PC-9 (cell line): ENCODE measurements at regions not wholly inside any gene's neighbourhood (a gene's known extent, or its start where the extent isn't known, plus 50 kb on each side); places are given as distances from the start of the nearest gene placed in this dataset.

Experiments
- BruUV-seq: library from RNA; stranded (reverse); fragments of 400-500 nt; replicated peaks from 2 replicates; lab custom pipeline; 2021; lab: Mats Ljungman, UMichigan
- CTCF ChIA-PET: fragments of 300-600 bp; sonication (Branson Sonifier 250); formaldehyde crosslinking; loops from one replicate; lab custom pipeline; 2022; ENCODE audit warnings: antibody characterized with exemption; lab: Charles Lee
- POLR2A ChIA-PET: fragments of 300-600 bp; sonication (Branson Sonifier 250); formaldehyde crosslinking; loops from one replicate; lab custom pipeline; 2022; ENCODE audit warnings: antibody characterized with exemption; ENCODE audit not compliant: unreplicated experiment; lab: Charles Lee
- DNase-seq, 2 experiments: peaks; one replicate each; pipeline versions ENCODE4 v3.0.0 to v3.0.0-alpha.2; 2015 to 2022; ENCODE audit warnings: mixed read lengths in 1 of 2
- H2AFZ ChIP-seq: fragments of 200-600 bp; sonication (generic); 2 replicates; pipeline ENCODE4 v1.8.1; 2017; ENCODE audit warnings: antibody characterized with exemption
- H3F3A ChIP-seq: fragments of 200-600 bp; sonication (generic); 2 replicates; pipeline ENCODE4 v1.8.1; 2017; ENCODE audit warnings: antibody characterized with exemption, mild to moderate bottlenecking, low read depth; ENCODE audit not compliant: insufficient read depth
- H3K27ac ChIP-seq: fragments of 200-600 bp; sonication (generic); 2 replicates; pipeline ENCODE4 v1.6.1; 2016; ENCODE audit warnings: mixed run types
- H3K27me3 ChIP-seq: fragments of 200-600 bp; sonication (generic); 2 replicates; pipeline ENCODE4 v1.6.1; 2016; ENCODE audit warnings: low read depth, mixed run types; ENCODE audit not compliant: insufficient read depth
- H3K36me3 ChIP-seq: fragments of 200-600 bp; sonication (generic); 2 replicates; pipeline ENCODE4 v1.6.1; 2016; ENCODE audit warnings: low read depth, mixed run types
- H3K4me1 ChIP-seq: fragments of 200-600 bp; sonication (generic); replicated peaks from 2 replicates; pipeline ENCODE4 v1.6.1; 2016; ENCODE audit warnings: mixed run types; ENCODE audit not compliant: insufficient read depth
- H3K4me2 ChIP-seq: fragments of 200-600 bp; sonication (generic); 2 replicates; pipeline ENCODE4 v1.6.1; 2017; ENCODE audit warnings: mixed run types
- H3K4me3 ChIP-seq: fragments of 200-600 bp; sonication (generic); 2 replicates; pipeline ENCODE4 v1.6.1; 2016; ENCODE audit warnings: mixed run types
- H3K79me2 ChIP-seq: fragments of 200-600 bp; sonication (generic); 2 replicates; pipeline ENCODE4 v1.6.1; 2017; ENCODE audit warnings: low read depth, mixed run types
- H3K9me2 ChIP-seq: fragments of 200-600 bp; sonication (generic); 2 replicates; pipeline ENCODE4 v1.8.1; 2017; ENCODE audit warnings: mild to moderate bottlenecking; ENCODE audit not compliant: insufficient read depth
- H3K9me3 ChIP-seq: fragments of 200-600 bp; sonication (generic); 2 replicates; pipeline ENCODE4 v1.8.1; 2016; ENCODE audit warnings: low read depth; ENCODE audit not compliant: insufficient read depth
- H4K20me1 ChIP-seq: fragments of 200-600 bp; sonication (generic); 2 replicates; pipeline ENCODE4 v1.8.1; 2017; ENCODE audit not compliant: insufficient read depth
- EZH2 ChIP-seq: fragments of 200-600 bp; sonication (generic); IDR thresholded peaks from 2 replicates; pipeline ENCODE4 v1.8.0; 2017; ENCODE audit warnings: antibody characterized with exemption, low read depth
- intact Hi-C: fragments of 100-400 bp; cut with micrococcal nuclease; formaldehyde crosslinking; loops from one replicate; pipeline ENCODE4 v1.10.0; 2022; ENCODE audit not compliant: unreplicated experiment
- TF ChIP-seq, protein P1 (sequence below): fragments of 200-600 bp; sonication (generic); conservative IDR thresholded peaks from 2 replicates; pipeline ENCODE4 v1.6.1; 2017; ENCODE audit warnings: mixed run types, antibody characterized with exemption, mild to moderate bottlenecking, moderate library complexity

DNA sequence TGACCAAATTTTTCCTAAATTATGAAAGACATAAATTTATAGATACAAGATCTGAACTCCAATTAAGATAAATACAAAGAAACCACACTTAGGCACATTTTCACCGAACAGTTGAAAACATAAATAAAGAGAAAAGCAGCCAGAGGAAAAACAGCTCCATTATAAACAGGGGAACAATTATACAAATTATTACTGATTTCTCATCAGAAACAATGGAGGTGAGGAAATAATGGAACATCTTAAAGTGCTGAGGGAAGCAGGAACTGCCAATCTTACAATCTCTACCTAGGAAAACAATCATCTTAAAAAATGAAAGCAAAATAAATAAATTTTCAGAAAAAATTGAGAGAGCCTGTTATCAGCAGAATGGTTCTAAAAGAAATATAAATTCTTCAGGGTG is 234.4 kb upstream of the PMFBP1 start:
- H3K36me3 ChIP-seq, result no peaks in the 10 kb centered on the region

DNA sequence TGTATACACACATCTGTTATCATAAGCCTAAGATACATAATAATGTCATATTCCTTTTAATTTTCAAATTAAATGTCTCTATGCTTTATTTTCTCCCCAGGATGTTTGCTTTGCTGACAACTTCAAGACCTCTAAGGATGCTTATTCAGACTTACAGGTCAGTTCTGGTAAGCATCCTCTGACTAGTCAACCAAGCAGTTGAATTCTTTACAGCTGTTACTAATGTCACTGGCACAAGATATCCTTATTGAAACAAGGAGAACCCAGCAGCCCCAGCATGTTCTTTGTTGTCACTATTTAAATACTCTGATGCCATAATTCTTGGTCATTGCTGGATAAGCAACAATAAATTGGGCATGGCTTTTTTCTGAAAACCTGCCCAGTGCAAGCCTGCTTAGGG is 232.3 kb upstream of the PMFBP1 start:
- ChIA-PET POLR2A (no interaction called here), CTCF (no interaction called here)
- no peak overlapping the region for H3K4me2 ChIP-seq
- no peaks in the 10 kb centered on the region for H4K20me1 ChIP-seq
- no peaks in the 10 kb centered on the region for H3K36me3 ChIP-seq
- H3K27ac ChIP-seq, result no peak overlapping the region
- no peak overlapping the region for H3K4me3 ChIP-seq
- no peak overlapping the region for H2AFZ ChIP-seq
- intact Hi-C loops, result no loop called here
- TF ChIP-seq, protein P1, sequence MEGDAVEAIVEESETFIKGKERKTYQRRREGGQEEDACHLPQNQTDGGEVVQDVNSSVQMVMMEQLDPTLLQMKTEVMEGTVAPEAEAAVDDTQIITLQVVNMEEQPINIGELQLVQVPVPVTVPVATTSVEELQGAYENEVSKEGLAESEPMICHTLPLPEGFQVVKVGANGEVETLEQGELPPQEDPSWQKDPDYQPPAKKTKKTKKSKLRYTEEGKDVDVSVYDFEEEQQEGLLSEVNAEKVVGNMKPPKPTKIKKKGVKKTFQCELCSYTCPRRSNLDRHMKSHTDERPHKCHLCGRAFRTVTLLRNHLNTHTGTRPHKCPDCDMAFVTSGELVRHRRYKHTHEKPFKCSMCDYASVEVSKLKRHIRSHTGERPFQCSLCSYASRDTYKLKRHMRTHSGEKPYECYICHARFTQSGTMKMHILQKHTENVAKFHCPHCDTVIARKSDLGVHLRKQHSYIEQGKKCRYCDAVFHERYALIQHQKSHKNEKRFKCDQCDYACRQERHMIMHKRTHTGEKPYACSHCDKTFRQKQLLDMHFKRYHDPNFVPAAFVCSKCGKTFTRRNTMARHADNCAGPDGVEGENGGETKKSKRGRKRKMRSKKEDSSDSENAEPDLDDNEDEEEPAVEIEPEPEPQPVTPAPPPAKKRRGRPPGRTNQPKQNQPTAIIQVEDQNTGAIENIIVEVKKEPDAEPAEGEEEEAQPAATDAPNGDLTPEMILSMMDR, result no peak
- no peak for TF ChIP-seq EZH2
- H3K4me1 ChIP-seq, result no peaks in the 10 kb centered on the region
- H3K9me3 ChIP-seq, result no peaks in the 10 kb centered on the region
- no peaks in the 10 kb centered on the region for H3F3A ChIP-seq
- H3K79me2 ChIP-seq, result no peaks in the 10 kb centered on the region
- no peaks in the 10 kb centered on the region for H3K9me2 ChIP-seq
- BruUV-seq, result no TSS peak
- no peak for DNase-seq
- no peaks in the 10 kb centered on the region for H3K27me3 ChIP-seq

More for the DNA sequence above, 234.4 kb upstream of the PMFBP1 start:
- Histone ChIP-seq H3K79me2 (no peaks in the 10 kb centered on the region), H3K4me1 (no peaks in the 10 kb centered on the region), H3K4me3 (no peak overlapping the region), H3K27ac (no peak overlapping the region), H3K27me3 (no peaks in the 10 kb centered on the region), H4K20me1 (no peaks in the 10 kb centered on the region), H3F3A (no peaks in the 10 kb centered on the region), H2AFZ (no peak overlapping the region), H3K9me2 (no peaks in the 10 kb centered on the region), H3K4me2 (no peak overlapping the region), H3K9me3 (no peaks in the 10 kb centered on the region)
- CTCF ChIA-PET, result no interaction called here
- intact Hi-C loops, result no loop called here
- POLR2A ChIA-PET, result no interaction called here
- TF ChIP-seq, protein P1, result no peak
- no peak for TF ChIP-seq EZH2
- BruUV-seq, result no TSS peak
- DNase-seq, result no peak

DNA sequence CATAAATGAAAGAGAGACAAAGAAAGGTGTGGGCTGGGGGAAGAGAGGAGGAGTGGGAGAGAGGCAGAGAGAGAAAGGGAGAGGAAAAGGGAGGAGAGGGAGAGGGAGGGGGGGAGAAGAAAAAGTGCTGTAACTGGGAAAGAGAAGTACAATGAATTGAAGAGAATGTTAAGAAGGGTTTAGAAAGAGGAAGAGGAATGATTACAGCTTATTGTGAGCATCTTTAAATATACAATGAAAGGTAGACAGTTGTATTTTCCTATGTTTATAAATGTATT is 229.1 kb upstream of the PMFBP1 start:
- no peak overlapping the region for H3K4me2 ChIP-seq
- no peaks in the 10 kb centered on the region for H3K9me2 ChIP-seq
- H3K27me3 ChIP-seq, result no peaks in the 10 kb centered on the region
- H3K27ac ChIP-seq, result no peak overlapping the region
- H3K9me3 ChIP-seq, result no peaks in the 10 kb centered on the region
- no peaks in the 10 kb centered on the region for H3K36me3 ChIP-seq
- no peak for DNase-seq
- no peak overlapping the region for H2AFZ ChIP-seq
- TF ChIP-seq, protein P1, result no peak
- TF ChIP-seq EZH2, result no peak
- H3K4me1 ChIP-seq, result no peaks in the 10 kb centered on the region
- ChIA-PET CTCF (no interaction called here), POLR2A (no interaction called here)
- H3K4me3 ChIP-seq, result no peak overlapping the region
- H3F3A ChIP-seq, result no peaks in the 10 kb centered on the region
- intact Hi-C loops, result loop anchor here (2.0 kb wide), 1 partner anchor 66 kb away; no protein-coding TSS in a partner anchor
- BruUV-seq, result no TSS peak
- no peaks in the 10 kb centered on the region for H3K79me2 ChIP-seq
- no peaks in the 10 kb centered on the region for H4K20me1 ChIP-seq
